ENCODE measurements at regions not wholly inside any gene's neighbourhood (a gene's known extent, or its start where the extent isn't known, plus 50 kb on each side); places are given as distances from the start of the nearest gene placed in this dataset.
A peak's percentile ranks its signal among the peaks of the same experiment; 100 is the strongest.

DNA sequence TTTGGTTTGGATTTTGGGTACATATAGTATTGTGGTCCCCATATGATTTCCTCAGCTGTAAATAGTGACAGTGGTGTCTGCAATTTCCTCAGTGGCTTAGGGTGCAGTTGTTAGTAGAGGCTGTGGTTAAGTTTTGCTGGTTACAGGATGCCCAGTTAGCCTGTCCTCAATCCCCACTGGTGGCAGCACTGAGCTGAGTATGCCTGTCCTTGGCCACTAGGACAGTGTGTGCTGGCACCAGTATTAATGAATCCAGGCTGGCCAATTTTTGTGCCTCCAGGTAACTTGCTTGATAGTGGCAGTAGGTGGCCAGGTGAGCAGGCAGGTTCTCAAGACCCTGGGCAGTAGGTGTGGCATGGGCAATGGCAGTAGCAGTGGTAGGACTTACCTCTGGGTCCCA is 973.1 kb downstream of the TMEM182 start:
- DNase-seq, result no peak

DNA sequence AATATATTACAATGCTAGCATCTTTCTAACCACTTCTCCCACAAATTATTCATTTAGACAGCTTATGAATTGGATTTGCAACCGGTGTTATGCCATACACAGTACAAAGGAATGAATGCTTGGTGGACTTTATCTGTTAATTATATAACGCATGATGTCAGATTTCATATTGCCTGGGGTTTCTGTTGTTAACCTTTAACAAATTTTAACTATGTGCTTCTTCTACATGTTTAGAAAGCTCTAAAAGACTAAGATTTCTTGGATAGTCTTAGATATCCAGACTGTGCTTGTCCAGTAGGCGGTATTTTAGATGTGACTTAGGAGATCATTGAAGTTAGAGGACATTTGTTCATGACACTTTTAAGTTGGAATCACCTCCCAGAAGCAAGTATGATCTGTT is 976.3 kb downstream of the TMEM182 start:
- no peak for DNase-seq

DNA sequence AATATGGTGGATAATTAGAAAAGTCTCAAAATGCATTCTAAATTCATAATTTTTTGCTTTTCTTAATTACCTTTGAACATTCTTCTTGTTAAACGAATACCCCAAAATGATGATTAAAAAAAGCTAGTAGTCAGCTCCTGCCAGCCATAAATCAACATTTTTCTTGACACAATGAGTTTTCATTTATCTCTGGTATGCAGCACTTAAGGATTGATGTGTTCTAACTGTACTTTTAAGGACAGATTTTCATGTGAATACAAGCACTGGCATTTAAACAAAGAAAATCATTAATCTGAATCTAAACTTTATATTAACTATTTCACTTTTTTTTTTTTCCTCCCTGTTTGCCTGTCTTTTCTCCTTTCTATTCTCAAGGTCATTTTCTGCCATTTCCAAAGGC is 976.8 kb downstream of the TMEM182 start:
- no peak for DNase-seq

DNA sequence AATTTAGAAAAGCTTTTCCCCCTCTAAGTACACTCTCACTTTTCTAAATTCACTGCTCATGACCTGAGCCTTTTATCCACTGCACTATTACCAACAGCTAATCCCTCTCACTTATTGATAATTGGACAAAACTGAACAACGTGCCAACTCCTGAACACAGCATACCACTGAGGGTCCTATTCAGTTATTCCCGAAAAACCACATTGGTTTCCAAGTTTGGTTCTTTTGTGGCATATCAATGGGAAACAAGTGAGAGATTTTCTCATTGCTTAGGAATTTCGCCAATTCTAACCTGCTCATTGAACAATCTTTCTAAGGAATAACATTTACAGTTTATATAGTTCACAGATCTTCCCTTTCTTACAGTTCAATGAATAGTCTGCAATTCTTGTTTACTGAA is 977.4 kb downstream of the TMEM182 start:
- no peak for DNase-seq

DNA sequence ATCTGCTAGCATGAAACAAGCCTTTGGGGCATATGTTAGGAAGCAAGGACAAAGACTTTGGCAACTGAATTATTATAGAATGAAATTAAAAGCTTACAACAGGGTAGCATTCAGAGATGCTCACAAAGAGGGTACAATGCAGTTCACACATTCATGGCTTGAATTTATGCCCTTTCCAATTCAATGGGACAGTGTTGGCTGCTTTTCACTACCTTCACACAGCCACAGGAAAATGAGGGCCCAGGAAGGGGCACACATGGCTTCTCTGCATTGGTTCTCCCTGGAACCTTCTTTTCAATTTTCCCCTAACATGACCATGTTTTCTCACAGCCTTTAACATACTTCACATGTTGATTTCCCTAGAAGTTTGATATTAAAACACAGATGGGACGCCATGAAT is 978.1 kb downstream of the TMEM182 start:
- no peak for DNase-seq

DNA sequence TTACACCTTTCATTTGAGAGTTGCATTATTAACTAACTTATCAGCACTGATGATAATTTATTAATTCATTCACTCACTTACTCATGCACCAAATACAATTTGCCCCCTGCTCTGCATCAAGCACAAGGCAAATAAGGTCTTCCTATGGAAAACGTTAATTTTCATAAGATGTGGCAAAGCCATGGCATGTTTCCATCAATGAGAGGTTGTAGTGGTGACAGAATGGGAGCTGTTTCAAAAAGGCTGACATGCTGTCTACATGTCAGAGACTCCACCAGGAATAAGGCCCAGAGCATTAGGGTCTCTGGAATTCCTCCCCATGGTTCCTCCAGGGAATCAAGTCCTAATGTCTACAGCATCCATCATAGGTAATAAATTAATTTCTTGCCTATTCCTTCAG is 978.8 kb downstream of the TMEM182 start:
- no peak for DNase-seq

DNA sequence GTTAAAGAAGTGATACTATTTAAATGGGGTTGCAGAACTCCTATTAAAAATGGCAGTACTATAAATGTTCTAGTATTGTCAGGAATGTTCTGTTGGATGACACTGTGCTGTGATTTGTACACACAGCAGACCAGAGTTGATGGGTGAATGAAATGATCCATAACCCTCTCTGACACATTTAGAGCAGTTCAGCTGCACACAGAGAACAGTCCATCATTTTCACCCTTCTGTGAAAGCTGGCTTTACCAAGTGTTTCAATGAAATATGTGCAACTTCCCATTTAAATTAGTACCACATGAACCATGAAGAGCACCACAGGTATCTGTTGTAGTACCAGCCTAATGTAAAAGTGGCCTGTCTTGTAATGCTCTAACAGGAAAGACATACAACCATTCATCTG is 981.4 kb downstream of the TMEM182 start:
- no peak for DNase-seq

DNA sequence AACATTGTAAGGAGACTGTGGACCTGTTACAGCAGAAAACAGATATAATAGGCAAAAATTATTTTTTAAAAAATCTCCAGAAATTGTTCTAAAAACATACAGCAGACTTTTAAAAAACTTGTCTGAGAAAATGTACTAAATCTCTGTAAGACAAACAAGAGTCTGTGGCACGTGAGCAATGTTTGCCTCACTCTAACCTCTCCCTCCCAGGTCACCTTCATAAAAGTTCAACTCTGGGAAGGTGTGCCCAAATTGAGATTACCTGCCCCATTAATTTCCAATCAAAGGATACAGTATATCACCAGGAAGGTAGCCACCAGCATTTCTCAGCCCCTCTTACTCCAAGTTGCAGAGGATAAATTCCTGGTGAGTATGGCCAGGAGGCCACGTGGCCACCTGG is 992.7 kb downstream of the TMEM182 start:
- DNase-seq, result no peak

DNA sequence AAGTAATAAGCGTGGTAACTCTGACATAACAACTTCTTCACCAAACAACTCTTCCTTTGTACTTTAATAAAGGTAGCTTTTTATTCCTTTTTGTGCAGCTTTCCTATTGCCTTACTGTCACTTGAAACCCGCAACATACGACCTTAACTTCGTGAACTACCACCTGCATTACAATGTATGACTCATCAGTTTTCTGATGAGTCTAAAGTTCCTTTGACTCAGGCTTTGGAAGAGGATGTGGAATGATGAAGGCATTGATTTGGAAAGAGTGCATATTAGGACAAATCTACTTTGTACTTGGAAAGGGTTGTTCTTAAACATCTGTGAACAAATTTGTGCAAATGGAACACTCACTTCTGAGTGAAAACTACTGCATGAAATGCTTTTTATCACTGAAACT is 1012.1 kb downstream of the TMEM182 start:
- no peak for DNase-seq

DNA sequence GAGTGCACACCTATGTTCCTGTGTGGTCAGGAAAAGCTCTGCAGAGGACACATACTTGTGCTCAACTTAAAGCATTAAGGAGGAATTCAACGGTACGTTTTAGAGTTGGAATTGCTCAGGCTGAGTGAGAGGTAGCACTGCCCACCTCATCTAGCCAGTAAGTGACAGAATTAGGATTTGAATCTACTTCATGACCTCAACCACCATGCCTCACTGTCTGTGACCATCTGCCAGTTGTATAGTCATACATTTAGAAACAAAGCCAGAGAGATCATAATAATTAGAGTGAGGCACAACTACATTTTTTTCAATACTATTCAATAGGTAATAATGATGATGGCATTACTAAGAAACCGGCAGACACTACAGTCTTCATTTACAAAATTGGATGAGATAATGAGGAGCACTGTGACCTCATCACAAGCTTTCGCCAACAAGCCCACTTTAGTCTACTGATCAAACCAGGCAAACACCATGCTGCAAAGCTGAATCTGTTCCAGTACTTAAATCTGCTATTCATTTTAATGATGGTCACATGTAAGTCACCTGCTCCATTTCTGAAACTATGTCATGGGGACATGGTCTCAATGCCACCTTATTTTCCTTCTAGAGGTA is 1018.4 kb downstream of the TMEM182 start:
- no peak for DNase-seq

DNA sequence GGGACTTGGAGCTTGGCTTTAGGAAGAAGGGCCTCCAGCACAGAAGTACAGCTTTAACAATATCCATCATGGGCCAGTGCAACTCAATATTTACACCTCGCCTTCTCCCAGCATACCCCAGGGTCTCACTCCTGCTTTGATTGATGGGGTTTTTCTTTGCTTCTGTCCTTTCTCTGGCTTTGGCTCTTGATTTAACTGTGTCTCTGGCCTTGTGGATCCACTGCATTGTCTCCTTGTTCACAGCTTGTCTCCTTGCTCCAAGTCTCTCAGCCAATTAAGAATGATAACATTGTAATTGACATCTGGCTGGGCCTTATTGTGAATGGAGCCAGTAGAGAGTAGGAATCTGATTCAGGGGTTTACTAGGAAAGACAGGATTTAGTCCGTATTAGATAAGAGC is 1019.5 kb downstream of the TMEM182 start:
- DNase-seq, result no peak

DNA sequence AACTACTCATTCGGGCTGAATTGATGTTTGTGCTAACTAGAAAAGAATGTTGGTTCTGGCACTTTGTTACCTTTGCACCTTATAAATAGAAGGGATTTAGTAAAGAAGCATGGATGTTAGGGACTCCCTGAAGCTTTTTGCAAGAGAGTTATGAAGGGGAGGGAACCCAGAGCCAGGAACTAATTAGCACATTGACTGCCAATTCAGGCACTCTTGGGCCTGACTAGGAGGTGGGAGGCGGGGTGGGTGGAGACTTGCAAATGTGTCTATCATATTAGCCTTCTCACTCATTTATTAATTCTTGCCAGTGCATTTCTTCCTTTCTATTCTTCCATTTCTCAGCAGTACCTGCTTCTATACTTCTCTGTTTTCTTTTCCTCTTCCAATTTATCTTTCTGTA is 1022.4 kb downstream of the TMEM182 start:
- no peak for DNase-seq

DNA sequence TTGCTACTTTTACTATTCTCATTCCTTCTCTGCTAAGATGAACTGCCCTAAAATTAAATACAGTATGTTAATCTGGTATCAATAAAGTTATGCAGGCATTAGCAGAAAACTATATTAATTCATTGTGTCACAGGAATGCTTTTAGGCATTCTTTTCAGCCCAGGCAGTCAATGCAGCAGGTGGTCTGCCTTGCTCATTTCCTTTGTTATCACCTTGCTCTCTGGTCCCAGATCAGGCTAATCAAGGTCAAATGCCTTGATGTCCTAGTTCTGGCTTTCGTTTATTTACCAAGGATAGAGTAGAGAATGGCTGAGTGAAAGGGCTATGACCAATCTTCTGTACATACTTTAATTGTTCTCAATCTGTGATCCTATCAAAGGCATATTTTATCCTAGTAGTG is 1023.6 kb downstream of the TMEM182 start:
- no peak for DNase-seq

DNA sequence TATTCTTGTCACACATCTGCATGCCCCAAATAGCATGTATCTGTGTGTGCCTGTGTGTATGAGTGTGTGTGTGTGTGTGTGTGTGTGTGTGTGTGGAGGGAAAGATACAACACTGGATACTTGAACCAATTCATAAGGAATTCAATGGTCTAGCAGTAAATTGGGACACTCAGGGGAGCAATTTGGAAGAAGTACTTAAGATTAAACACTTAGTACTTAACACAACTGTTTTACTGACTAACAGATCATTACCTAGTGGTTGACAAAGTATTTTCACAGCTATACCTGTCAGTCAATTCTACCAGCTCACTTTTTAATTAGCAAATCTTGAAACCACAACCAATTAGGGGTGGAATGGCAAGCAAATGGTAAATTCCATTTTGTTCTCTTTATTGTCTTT is 1024.1 kb downstream of the TMEM182 start:
- DNase-seq, result no peak

DNA sequence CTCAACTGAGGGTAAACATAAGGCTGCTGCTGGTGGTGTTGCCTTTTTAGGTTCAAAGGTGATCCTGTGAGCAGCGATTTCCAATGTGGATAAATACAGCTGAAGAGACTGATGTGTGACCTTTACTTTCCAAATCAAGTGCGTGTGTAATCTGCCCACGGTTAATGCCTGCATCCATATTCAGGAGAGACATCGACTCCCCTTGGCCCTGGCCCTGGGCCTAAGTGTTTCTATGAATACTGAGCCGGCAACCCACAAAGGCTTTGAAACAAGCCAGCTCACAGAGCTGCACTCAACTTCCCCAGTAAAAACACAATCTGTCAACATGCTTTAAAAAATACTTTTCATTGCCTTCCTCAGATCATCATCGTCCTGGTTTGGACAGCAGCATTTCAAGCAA is 1026.6 kb downstream of the TMEM182 start:
- no peak for DNase-seq

DNA sequence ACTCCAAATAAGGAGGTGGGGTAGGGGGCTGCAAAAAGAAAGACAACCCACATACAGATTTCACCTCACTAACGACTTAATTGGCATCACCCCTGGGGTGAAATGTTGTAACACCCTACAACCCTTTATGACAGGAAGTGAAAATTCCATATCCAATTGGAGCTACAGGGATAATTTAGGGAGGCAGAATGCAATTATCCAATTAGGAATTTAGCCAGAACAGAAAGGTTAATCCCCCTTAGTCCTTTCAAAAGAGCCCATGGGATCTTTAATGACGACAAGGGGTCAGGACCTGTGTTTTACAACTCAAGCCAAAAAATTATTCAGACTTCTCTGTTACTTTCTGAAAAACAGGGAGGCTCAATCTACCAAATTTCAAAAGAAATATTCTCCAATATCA is 1027.1 kb downstream of the TMEM182 start:
- no peak for DNase-seq

DNA sequence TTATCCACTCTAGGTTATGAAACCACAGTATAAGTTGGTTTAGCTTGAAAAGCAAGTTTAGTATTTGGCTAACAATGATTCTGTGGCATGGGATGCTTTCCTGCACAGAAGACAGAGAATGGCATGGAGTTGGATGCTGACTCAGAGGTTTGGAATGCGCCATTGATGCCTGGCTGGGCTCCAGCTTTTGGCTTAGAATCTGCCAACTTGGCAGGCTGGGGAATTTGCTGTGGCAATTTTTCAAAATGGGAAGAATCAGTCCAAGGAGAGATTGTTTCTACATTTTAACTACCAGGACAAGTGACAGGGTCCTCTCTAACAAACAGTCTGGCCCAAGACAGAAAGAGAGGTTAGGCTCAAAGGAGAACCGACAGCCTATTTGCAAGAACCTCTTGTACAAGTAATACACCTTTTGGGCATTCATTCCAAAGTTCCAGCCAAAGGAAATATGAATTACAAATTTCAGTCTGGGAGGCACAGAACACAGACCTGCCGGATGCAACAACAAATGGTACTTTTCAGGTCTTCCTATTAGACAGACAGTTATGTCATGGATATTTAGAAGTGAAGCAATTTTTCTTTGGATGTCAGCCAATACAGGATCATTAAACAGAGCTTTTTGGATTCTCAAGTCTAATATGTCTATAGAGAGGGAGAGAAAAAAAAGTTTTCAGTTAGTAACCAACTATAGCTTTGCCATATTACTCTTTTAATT is 1027.7 kb downstream of the TMEM182 start:
- peak; percentile 79 for DNase-seq

DNA sequence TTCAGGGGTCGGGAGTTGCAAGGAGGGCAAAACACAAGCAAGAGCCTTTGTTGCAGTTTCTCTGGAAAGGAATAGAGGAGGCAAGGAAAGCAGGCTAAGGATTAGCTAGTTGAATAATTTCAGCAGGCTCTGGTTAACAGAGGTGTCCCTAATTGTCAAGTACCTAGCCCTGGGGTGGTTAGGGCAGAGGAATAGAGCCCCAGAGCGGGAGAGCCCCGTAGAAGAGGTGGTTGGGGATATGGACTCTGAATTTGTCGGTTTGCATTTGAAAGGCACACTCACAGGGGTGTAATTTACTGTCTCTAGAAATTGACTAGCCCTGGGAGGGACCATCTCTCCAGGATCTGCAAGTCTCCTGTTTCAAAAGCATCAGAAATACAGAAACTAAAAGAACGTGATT is 1030.2 kb downstream of the TMEM182 start:
- DNase-seq, result no peak

DNA sequence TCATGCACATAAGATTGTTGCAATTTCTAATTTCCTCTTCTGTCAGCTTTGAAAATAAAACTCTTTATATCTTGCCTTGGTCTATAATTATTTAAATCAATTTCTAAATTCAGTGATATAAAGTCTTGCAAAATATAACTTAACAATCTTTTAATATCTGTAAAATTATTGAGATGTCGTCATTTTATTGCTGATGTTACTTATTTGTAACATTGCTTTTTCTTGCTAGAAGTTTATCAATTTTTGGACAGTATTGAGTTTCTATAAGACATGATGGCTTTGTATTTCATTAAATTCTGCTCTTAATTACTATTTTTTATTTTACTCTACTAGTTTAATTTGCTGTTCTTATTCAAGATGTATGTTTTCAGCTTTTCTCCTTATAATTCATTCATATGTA is 1036.5 kb downstream of the TMEM182 start:
- DNase-seq, result no peak

DNA sequence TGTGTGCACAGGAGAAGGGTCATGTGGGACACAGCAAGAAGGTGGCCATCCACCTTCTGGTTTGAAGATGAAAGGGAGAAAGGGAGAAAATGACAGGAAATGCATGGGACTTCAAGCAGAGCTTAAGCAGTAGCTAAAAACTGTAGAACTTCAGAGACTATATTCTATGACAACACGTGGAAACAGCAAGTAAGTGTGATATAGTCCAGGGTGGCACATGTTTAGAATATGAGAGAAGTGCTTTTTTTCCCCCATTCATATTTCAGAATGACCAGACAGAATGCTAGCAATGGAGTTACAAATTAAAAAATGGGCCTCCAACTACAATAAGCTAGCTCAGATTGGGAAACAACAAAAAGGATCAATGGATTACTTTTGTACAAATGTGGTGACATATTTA is 1042.2 kb downstream of the TMEM182 start:
- DNase-seq, result no peak

DNA sequence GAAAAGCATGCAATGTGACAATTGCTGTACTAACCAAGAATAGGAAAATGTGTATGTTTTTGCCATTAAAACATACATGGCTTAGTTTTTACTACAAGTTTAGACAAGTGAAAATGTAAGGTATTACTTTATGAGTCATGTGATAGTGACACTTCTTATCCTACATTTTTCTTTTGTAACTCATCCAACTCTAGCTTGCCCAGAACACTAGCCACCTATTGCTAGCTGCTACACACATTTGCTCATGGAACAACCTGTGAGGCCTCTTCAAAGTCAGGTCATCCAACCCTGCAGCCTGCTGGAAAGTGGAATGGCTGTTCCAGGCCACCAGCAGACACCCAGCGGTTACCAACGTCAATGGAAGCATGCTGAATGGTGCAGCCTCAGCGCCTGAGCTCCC is 1043.9 kb downstream of the TMEM182 start:
- no peak for DNase-seq

DNA sequence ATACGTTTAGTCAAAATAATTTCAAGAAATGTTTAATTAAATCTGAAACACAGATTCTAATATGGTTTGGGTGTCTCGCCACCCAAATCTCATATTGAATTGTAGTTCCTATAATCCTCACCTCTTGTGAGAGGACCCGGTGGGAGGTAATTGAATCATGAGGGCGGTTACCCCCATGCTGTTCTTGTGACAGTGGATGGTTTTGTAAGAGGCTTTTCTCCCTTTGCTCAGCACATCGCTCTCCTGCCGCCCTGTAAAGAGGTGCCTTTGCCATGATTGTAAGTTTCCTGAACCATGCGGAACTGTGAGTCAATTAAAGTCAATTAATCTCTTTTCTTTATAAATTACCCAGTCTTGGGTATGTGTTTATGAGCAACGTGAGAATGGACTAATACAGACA is 1045.1 kb upstream of the POU3F3 start:
- no peak for DNase-seq

DNA sequence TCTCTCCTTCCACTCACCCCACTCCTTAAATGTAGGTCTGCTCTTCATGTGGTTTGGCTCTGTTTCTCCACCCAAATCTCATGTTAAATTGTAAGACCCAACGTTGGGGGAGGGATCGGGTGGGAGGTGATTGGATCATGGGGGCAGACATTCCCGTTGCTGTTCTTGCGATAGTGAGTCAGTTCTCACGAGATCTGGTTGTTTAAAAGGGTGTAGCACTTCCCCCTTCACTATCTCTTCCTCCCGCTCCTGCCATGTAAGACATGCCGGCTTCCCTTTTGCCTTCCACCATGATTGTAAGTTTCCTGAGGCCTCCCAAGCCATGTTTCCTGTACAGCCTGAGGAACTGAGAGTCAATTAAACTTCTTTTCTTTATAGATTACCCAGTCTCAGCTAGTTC is 1044.5 kb upstream of the POU3F3 start:
- peak; percentile 30 for DNase-seq

DNA sequence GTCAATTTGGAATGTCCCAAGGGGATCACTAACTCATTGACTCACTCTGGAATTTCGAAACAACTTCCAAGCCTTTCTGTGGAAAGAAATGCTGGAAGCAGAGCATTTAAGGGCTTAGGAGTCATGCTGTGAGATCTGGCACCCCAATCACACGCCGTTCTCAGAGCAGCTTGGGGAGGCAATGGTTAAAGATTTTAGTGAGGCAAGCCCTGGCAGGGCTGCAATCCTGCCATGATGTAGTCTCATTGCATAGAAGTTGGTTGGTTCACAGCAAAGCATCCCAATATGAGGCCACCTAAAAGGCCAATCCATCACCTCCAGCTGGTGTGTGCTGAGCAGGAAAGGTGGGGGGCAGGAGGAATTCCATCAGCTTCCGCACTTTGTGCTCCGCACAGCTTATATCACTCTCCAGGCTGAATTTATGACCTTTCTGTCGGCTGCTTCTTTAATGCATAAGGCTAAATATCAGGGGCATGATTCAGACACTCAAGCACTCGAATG is 1043.9 kb upstream of the POU3F3 start:
- peak; percentile 90 for DNase-seq

DNA sequence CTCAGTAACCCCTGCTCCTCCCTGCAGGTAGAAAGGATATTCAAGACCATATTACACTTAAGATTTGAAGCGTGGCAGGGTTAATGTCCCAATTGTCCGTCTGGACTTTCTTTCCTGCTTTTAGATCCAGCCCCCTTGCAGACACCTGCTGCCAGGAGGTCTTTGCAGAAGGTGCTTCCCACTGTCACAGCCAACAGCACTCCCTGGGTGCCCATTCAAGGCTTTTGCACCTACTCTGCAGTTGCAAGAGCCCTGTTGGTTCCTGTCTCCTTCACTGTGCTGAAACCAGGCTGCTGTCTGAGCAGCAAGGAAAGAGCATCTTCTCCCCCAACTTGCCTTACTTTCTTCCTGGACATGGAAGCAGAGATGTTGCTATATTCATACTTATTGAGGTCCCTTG is 1043.0 kb upstream of the POU3F3 start:
- no peak for DNase-seq

All from fibroblast of skin of scalp (primary cell).